BE2C (cell line): ENCODE measurements at regions not wholly inside any gene's neighbourhood (a gene's known extent, or its start where the extent isn't known, plus 50 kb on each side); places are given as distances from the start of the nearest gene placed in this dataset.

Source experiments
- DNase-seq: peaks from one replicate; pipeline ENCODE4 v3.0.0-alpha.2; 2020
- H3K27me3 ChIP-seq: fragments of 250-450 bp; sonication (Bioruptor Pico); 2 replicates; pipeline ENCODE4 v1.5.1; 2020; ENCODE audit warnings: mild to moderate bottlenecking
- H3K36me3 ChIP-seq: fragments of 250-450 bp; sonication (Bioruptor Pico); 2 replicates; pipeline ENCODE4 v1.5.1; 2020; ENCODE audit warnings: mild to moderate bottlenecking
- H3K4me1 ChIP-seq: fragments of 250-450 bp; sonication (Bioruptor Pico); 2 replicates; pipeline ENCODE4 v1.5.1; 2020
- H3K4me3 ChIP-seq: 2 replicates; pipeline ENCODE4 v1.5.1; 2011; ENCODE audit warnings: low read depth, low read length
- H3K9me3 ChIP-seq: fragments of 250-450 bp; sonication (Bioruptor Pico); 2 replicates; pipeline ENCODE4 v1.5.1; 2020
- TF ChIP-seq, protein P1 (sequence below): IDR thresholded peaks from 2 replicates; pipeline ENCODE4 v1.5.1; 2012; ENCODE audit warnings: mild to moderate bottlenecking, low read depth, low read length

DNA sequence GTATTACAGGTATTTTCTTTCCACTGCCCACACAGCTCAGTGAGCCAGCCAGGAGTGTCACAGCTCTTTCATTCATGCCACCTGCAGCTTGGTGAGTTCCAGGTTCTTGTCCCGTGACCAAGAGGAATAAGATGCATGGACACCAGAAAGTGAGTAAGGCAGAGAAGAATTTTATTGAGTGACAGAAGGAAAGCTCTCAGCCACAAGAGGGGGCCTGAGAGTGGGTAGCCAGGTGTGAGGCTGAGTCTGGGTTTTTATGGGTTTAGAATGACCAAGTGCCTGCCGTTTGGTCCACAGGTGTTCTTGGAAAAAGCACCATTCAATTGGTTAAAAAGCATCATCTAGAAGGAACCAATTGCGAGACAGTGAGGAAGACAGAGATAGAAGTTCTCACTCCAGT, 1097.1 kb upstream of the SLC39A10 start:
- no peak for DNase-seq

GRCh38 chr2:194559523-194559922, 1097.5 kb upstream of the SLC39A10 start:
- no peaks in the 10 kb centered on the region for H3K36me3 ChIP-seq
- H3K27me3 ChIP-seq: no peaks in the 10 kb centered on the region
- no peaks in the 10 kb centered on the region for H3K4me1 ChIP-seq
- H3K4me3 ChIP-seq: no peak overlapping the region
- no peaks in the 10 kb centered on the region for H3K9me3 ChIP-seq
- DNase-seq: no peak
- TF ChIP-seq, protein P1, sequence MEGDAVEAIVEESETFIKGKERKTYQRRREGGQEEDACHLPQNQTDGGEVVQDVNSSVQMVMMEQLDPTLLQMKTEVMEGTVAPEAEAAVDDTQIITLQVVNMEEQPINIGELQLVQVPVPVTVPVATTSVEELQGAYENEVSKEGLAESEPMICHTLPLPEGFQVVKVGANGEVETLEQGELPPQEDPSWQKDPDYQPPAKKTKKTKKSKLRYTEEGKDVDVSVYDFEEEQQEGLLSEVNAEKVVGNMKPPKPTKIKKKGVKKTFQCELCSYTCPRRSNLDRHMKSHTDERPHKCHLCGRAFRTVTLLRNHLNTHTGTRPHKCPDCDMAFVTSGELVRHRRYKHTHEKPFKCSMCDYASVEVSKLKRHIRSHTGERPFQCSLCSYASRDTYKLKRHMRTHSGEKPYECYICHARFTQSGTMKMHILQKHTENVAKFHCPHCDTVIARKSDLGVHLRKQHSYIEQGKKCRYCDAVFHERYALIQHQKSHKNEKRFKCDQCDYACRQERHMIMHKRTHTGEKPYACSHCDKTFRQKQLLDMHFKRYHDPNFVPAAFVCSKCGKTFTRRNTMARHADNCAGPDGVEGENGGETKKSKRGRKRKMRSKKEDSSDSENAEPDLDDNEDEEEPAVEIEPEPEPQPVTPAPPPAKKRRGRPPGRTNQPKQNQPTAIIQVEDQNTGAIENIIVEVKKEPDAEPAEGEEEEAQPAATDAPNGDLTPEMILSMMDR: no peak

More for the DNA sequence above, 1097.1 kb upstream of the SLC39A10 start:
- TF ChIP-seq, protein P1: peak; percentile 20; the same call in 1 of the 2 replicates
- H3K36me3 ChIP-seq: no peaks in the 10 kb centered on the region
- H3K9me3 ChIP-seq: no peaks in the 10 kb centered on the region
- no peaks in the 10 kb centered on the region for H3K4me1 ChIP-seq
- H3K27me3 ChIP-seq: no peaks in the 10 kb centered on the region
- H3K4me3 ChIP-seq: no peak overlapping the region

DNA sequence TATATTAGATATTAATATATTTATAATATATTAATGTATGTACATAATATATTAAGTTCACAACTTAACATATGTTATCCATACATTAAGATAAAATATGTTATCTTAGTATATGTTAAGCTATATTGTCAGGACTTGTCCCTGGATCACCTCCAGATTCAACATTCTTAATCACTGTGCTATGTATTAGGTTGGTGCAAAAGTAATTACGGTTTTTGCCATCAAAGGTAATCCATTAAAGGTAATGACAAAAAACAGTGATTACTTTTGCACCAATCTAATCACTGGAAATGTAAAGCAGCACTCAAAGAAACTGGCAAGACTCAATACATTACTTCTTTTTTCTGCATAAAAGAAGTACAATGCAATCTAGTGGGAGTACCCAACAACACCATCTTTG, 1099.0 kb upstream of the SLC39A10 start:
- Histone ChIP-seq H3K36me3 (no peaks in the 10 kb centered on the region), H3K4me3 (no peak overlapping the region), H3K4me1 (no peaks in the 10 kb centered on the region), H3K9me3 (no peaks in the 10 kb centered on the region), H3K27me3 (no peaks in the 10 kb centered on the region)
- no peak for DNase-seq
- TF ChIP-seq, protein P1: no peak

- H3K4me1 ChIP-seq: no peaks in the 10 kb centered on the region
- H3K27me3 ChIP-seq: no peaks in the 10 kb centered on the region
- TF ChIP-seq, protein P1: no peak
- H3K4me3 ChIP-seq: no peak overlapping the region
- no peaks in the 10 kb centered on the region for H3K36me3 ChIP-seq
- H3K9me3 ChIP-seq: no peaks in the 10 kb centered on the region
- no peak for DNase-seq
Measured at GRCh38 chr2:194556629-194557028, 1100.4 kb upstream of the SLC39A10 start.

- H3K9me3 ChIP-seq: no peaks in the 10 kb centered on the region
- H3K27me3 ChIP-seq: no peaks in the 10 kb centered on the region
- DNase-seq: no peak
- no peaks in the 10 kb centered on the region for H3K36me3 ChIP-seq
- no peaks in the 10 kb centered on the region for H3K4me1 ChIP-seq
- H3K4me3 ChIP-seq: no peak overlapping the region
- TF ChIP-seq, protein P1: no peak
Measured at GRCh38 chr2:194553980-194554379, 1103.0 kb upstream of the SLC39A10 start.

DNA sequence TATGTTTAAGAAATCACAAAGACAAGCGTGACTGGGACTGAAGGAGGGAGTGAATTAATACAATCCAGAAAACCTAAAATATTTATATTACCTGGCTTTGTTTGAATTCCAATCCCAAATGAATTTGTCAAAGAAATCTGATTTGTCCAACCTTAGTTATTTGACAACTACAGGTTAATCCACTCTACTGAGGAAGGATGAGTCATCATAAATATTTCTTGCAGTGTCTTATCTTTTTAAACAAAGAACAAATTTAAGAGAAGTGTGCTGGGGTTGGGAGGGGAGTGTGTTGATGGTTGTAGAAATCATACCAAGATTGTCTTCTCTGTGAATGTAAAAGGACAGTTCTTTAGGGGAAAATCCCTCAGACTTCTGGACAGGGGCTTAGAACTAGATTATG, 1106.3 kb upstream of the SLC39A10 start:
- TF ChIP-seq, protein P1: no peak
- Histone ChIP-seq H3K27me3 (no peaks in the 10 kb centered on the region), H3K4me3 (no peak overlapping the region), H3K4me1 (no peaks in the 10 kb centered on the region), H3K36me3 (no peaks in the 10 kb centered on the region), H3K9me3 (no peaks in the 10 kb centered on the region)
- DNase-seq: no peak
